H9 (cell line): ENCODE measurements at regions not wholly inside any gene's neighbourhood (a gene's known extent, or its start where the extent isn't known, plus 50 kb on each side); places are given as distances from the start of the nearest gene placed in this dataset.

Source experiments
- DNase-seq: peaks from one replicate; pipeline ENCODE4 v3.0.0-alpha.2; 2017
- H2AFZ ChIP-seq: one replicate; pipeline ENCODE4 v1.6.1; 2013; ENCODE audit warnings: mild to moderate bottlenecking, low read length, control low read depth, moderate library complexity
- H2AK5ac ChIP-seq: 2 replicates; pipeline ENCODE4 v1.6.1; 2013; ENCODE audit warnings: low read length, control low read depth, mixed read lengths; ENCODE audit not compliant: insufficient read length
- H2BK120ac ChIP-seq: one replicate; pipeline ENCODE4 v1.6.1; 2013; ENCODE audit warnings: low read depth, mild to moderate bottlenecking, low read length, control low read depth, inconsistent platforms; ENCODE audit not compliant: poor library complexity, severe bottlenecking
- H2BK12ac ChIP-seq: 2 replicates; pipeline ENCODE4 v1.6.1; 2013; ENCODE audit warnings: low read length, control low read depth, mixed read lengths, low read depth; ENCODE audit not compliant: insufficient read length
- H2BK15ac ChIP-seq: 2 replicates; pipeline ENCODE4 v1.6.1; 2013; ENCODE audit warnings: low read depth, low read length, control low read depth
- H2BK20ac ChIP-seq: one replicate; pipeline ENCODE4 v1.6.1; 2013; ENCODE audit warnings: low read depth, mild to moderate bottlenecking, low read length, control low read depth, inconsistent platforms; ENCODE audit not compliant: poor library complexity, severe bottlenecking
- H2BK5ac ChIP-seq: 2 replicates; pipeline ENCODE4 v1.6.1; 2013; ENCODE audit warnings: low read length, control low read depth, mixed read lengths; ENCODE audit not compliant: insufficient read length
- H3K14ac ChIP-seq: 2 replicates; pipeline ENCODE4 v1.6.1; 2013; ENCODE audit warnings: low read length, control low read depth; ENCODE audit not compliant: insufficient read depth
- H3K18ac ChIP-seq: 2 replicates; pipeline ENCODE4 v1.6.1; 2013; ENCODE audit warnings: low read depth, mild to moderate bottlenecking, mixed read lengths, low read length, control low read depth; ENCODE audit not compliant: insufficient read length
- H3K23ac ChIP-seq: 2 replicates; pipeline ENCODE4 v1.6.1; 2013; ENCODE audit warnings: low read length, control low read depth, mixed read lengths, low read depth; ENCODE audit not compliant: insufficient read length
- H3K23me2 ChIP-seq: 2 replicates; pipeline ENCODE4 v1.6.1; 2013; ENCODE audit warnings: low read depth, mild to moderate bottlenecking, mixed read lengths, low read length, control low read depth; ENCODE audit not compliant: insufficient read length, poor library complexity, severe bottlenecking
- H3K27ac ChIP-seq: 2 replicates; pipeline ENCODE4 v1.5.1; 2013; ENCODE audit warnings: low read length, control low read depth, mixed read lengths, low read depth; ENCODE audit not compliant: insufficient read length
- H3K27me3 ChIP-seq: 2 replicates; pipeline ENCODE4 v1.6.1; 2013; ENCODE audit warnings: low read length, control low read depth, inconsistent platforms; ENCODE audit not compliant: insufficient read depth
- H3K4ac ChIP-seq: 2 replicates; pipeline ENCODE4 v1.6.1; 2013; ENCODE audit warnings: low read depth, mild to moderate bottlenecking, control low read depth, inconsistent platforms, low read length, moderate library complexity
- H3K4me1 ChIP-seq: 2 replicates; pipeline ENCODE4 v1.6.1; 2013; ENCODE audit warnings: low read length, control low read depth, inconsistent platforms; ENCODE audit not compliant: insufficient read depth
- H3K4me2 ChIP-seq: 2 replicates; pipeline ENCODE4 v1.6.1; 2013; ENCODE audit warnings: low read length, control low read depth, mixed read lengths; ENCODE audit not compliant: insufficient read length, insufficient read depth
- H3K56ac ChIP-seq: 2 replicates; pipeline ENCODE4 v1.6.1; 2013; ENCODE audit warnings: low read depth, mild to moderate bottlenecking, mixed read lengths, low read length, control low read depth; ENCODE audit not compliant: insufficient read length
- H3K79me1 ChIP-seq: 2 replicates; pipeline ENCODE4 v1.6.1; 2013; ENCODE audit warnings: low read depth, mild to moderate bottlenecking, moderate library complexity, low read length, control low read depth, inconsistent platforms; ENCODE audit not compliant: insufficient read depth, poor library complexity, severe bottlenecking
- H3K79me2 ChIP-seq: 2 replicates; pipeline ENCODE4 v1.6.1; 2013; ENCODE audit warnings: low read length, control low read depth, inconsistent platforms; ENCODE audit not compliant: insufficient read depth
- H3K9ac ChIP-seq: 2 replicates; pipeline ENCODE4 v1.6.1; 2013; ENCODE audit warnings: low read length, control low read depth, mixed read lengths; ENCODE audit not compliant: insufficient read length; ENCODE audit errors: extremely low read depth
- H3K9me3 ChIP-seq: one replicate; pipeline ENCODE4 v1.6.1; 2013; ENCODE audit warnings: low read depth, low read length, inconsistent platforms; ENCODE audit not compliant: control insufficient read depth
- H3T11ph ChIP-seq: one replicate; pipeline ENCODE4 v1.6.1; 2013; ENCODE audit warnings: mild to moderate bottlenecking, low read length, control low read depth, inconsistent platforms
- H4K20me1 ChIP-seq: one replicate; pipeline ENCODE4 v1.6.1; 2013; ENCODE audit not compliant: control insufficient read depth, insufficient read length, insufficient read depth
- H4K5ac ChIP-seq: 2 replicates; pipeline ENCODE4 v1.6.1; 2013; ENCODE audit warnings: low read depth, mild to moderate bottlenecking, mixed read lengths, low read length, control low read depth; ENCODE audit not compliant: insufficient read length
- H4K8ac ChIP-seq: replicated peaks from 2 replicates; pipeline ENCODE4 v1.6.1; 2013; ENCODE audit warnings: low read length, control low read depth, mixed read lengths, low read depth; ENCODE audit not compliant: insufficient read length
- H4K91ac ChIP-seq: 2 replicates; pipeline ENCODE4 v1.6.1; 2013; ENCODE audit warnings: low read depth, mild to moderate bottlenecking, moderate library complexity, mixed read lengths, low read length, control low read depth; ENCODE audit not compliant: insufficient read length
- H3K27ac Mint-ChIP-seq, 3 experiments: 2 replicates in 2 of 3; 3 replicates in 1 of 3; pipeline ENCODE4 v1.8.0; 2020 to 2021; ENCODE audit warnings: mixed read lengths in 3 of 3, mild to moderate bottlenecking in 1 of 3, moderate library complexity in 1 of 3
- H3K27me3 Mint-ChIP-seq: 2 replicates; pipeline ENCODE4 v1.8.0; 2021; ENCODE audit warnings: low read depth, mild to moderate bottlenecking, moderate library complexity, mixed read lengths
- H3K36me3 Mint-ChIP-seq, 3 experiments: 2 replicates in 2 of 3; 3 replicates in 1 of 3; pipeline ENCODE4 v1.8.0; 2020 to 2021; ENCODE audit warnings: low read depth in 3 of 3, mixed read lengths in 3 of 3; ENCODE audit not compliant: insufficient read depth in 1 of 3
- H3K4me1 Mint-ChIP-seq, 2 experiments: 2 replicates each; pipeline ENCODE4 v1.8.0; 2020; ENCODE audit warnings: mixed read lengths in 2 of 2
- H3K4me3 Mint-ChIP-seq, 2 experiments: 2 replicates in 1 of 2; 3 replicates in 1 of 2; pipeline ENCODE4 v1.8.0; 2020 to 2021; ENCODE audit warnings: mild to moderate bottlenecking in 2 of 2, mixed read lengths in 2 of 2, moderate library complexity in 1 of 2
- H3K9me3 Mint-ChIP-seq, 2 experiments: 2 replicates in 1 of 2; 3 replicates in 1 of 2; pipeline ENCODE4 v1.8.0; 2020; ENCODE audit warnings: mild to moderate bottlenecking in 2 of 2, mixed read lengths in 2 of 2, moderate library complexity in 1 of 2
- WGBS: extraction: QIAGEN DNeasy Blood & Tissue Kit; methylation state at CpG from one replicate; pipeline ENCODE4 v1.1.7; 2013; ENCODE audit warnings: missing lambda C conversion rate, low lambda C conversion rate, mixed read lengths; ENCODE audit not compliant: insufficient read length; ENCODE audit errors: extremely low coverage; 5-methylcytosine and 5-hydroxymethylcytosine counted together
- TF ChIP-seq, protein P1 (sequence below): fragments of 200-600 bp; sonication (generic); conservative IDR thresholded peaks from 3 replicates; pipeline ENCODE4 v1.8.0; 2021; ENCODE audit warnings: antibody characterized with exemption, mild to moderate bottlenecking

DNA sequence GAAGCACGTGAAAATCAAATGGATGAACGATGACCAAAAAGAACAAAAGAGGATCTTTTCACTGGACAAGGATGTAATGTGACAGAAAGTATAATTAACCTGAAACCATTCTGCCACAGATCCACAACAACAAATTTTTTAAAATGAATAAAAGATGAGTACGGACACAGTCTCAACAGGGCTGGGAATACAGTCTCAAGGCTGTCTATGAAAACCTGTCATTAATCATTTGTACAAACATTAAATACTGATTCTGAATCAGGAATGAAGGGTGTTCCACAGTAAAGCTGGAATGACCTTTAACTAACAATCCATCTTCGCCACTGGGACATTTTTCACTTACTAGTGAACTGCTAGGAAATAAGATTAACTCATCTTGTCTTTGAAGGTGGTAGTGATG lies 506.9 kb upstream of the ADAMTS9 start:
- WGBS = no CpG with 5 or more reads among the region's 4 CpGs
- H3K36me3 Mint-ChIP-seq = no peaks in the 10 kb centered on the region
- no peak overlapping the region for H3K23ac ChIP-seq

More for the DNA sequence above, 506.9 kb upstream of the ADAMTS9 start:
- H2BK20ac ChIP-seq = no peak overlapping the region
- no peak overlapping the region for H3K4me2 ChIP-seq
- H2BK12ac ChIP-seq = no peak overlapping the region
- no peak for DNase-seq
- H2BK15ac ChIP-seq = no peak overlapping the region
- no peak overlapping the region for H2AFZ ChIP-seq
- H3K9me3 Mint-ChIP-seq = no peaks in the 10 kb centered on the region
- no peak overlapping the region for H4K8ac ChIP-seq
- H3K27me3 ChIP-seq = no peaks in the 10 kb centered on the region
- no peak overlapping the region for H3K27ac ChIP-seq
- H3K27me3 Mint-ChIP-seq = no peaks in the 10 kb centered on the region
- no peak overlapping the region for H3T11ph ChIP-seq
- no peaks in the 10 kb centered on the region for H3K79me2 ChIP-seq
- H2BK120ac ChIP-seq = no peak overlapping the region
- H3K23me2 ChIP-seq = no peaks in the 10 kb centered on the region
- H3K56ac ChIP-seq = no peak overlapping the region
- peaks cover 22 to 23% of the 10 kb centered on the region in 2 experiments for H3K4me1 Mint-ChIP-seq
- TF ChIP-seq, protein P1, sequence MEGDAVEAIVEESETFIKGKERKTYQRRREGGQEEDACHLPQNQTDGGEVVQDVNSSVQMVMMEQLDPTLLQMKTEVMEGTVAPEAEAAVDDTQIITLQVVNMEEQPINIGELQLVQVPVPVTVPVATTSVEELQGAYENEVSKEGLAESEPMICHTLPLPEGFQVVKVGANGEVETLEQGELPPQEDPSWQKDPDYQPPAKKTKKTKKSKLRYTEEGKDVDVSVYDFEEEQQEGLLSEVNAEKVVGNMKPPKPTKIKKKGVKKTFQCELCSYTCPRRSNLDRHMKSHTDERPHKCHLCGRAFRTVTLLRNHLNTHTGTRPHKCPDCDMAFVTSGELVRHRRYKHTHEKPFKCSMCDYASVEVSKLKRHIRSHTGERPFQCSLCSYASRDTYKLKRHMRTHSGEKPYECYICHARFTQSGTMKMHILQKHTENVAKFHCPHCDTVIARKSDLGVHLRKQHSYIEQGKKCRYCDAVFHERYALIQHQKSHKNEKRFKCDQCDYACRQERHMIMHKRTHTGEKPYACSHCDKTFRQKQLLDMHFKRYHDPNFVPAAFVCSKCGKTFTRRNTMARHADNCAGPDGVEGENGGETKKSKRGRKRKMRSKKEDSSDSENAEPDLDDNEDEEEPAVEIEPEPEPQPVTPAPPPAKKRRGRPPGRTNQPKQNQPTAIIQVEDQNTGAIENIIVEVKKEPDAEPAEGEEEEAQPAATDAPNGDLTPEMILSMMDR = no peak
- no peak overlapping the region for H3K9ac ChIP-seq
- no peak overlapping the region for H4K5ac ChIP-seq
- H3K4ac ChIP-seq = no peak overlapping the region
- H2AK5ac ChIP-seq = no peak overlapping the region
- no peak overlapping the region for H3K18ac ChIP-seq
- H3K9me3 ChIP-seq = no peaks in the 10 kb centered on the region
- no peak overlapping the region for H3K27ac Mint-ChIP-seq
- H3K4me1 ChIP-seq = no peaks in the 10 kb centered on the region; the same call in 1 of the 2 replicates
- H4K20me1 ChIP-seq = no peaks in the 10 kb centered on the region
- no peaks in the 10 kb centered on the region for H3K79me1 ChIP-seq
- no peak overlapping the region for H3K14ac ChIP-seq
- H3K4me3 Mint-ChIP-seq = no peak overlapping the region
- H2BK5ac ChIP-seq = no peak overlapping the region
- H4K91ac ChIP-seq = no peak overlapping the region
